MM.1S (cell line): ENCODE measurements at regions not wholly inside any gene's neighbourhood (a gene's known extent, or its start where the extent isn't known, plus 50 kb on each side); places are given as distances from the start of the nearest gene placed in this dataset.

Source experiments
- CTCF ChIP-seq: fragments of 300-600 bp; sonication (generic); IDR thresholded peaks from 2 replicates; pipeline ENCODE4 v1.5.1; 2016; ENCODE audit warnings: antibody characterized with exemption, low read length, mixed read lengths
- EZH2 ChIP-seq: fragments of 300-600 bp; sonication (generic); optimal IDR thresholded peaks from 2 replicates; pipeline ENCODE3; 2017; ENCODE audit warnings: low read depth, mild to moderate bottlenecking, antibody characterized with exemption, low read length, mixed read lengths

DNA sequence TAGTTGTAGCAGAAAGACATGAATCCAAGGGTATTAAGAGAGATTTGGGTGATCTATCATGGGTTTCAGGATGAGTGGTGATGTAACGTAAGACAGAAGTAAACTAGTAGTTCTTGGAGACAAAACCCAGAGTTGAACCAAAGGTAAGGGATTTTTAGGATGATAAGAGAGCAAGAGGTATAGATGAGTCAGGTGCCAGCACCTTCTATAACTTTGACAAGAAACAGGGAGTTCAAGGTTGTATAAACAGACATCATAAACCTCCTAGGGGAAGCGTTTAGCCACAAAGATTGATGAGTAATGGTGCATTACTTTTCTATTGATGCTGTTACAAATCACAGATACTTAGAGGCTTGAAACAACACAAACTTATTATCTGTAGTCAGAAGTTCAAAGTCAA, 447.3 kb upstream of the ARHGEF26 start:
- TF ChIP-seq EZH2 (no peak), CTCF (no peak)
